ENCODE measurements at regions not wholly inside any gene's neighbourhood (a gene's known extent, or its start where the extent isn't known, plus 50 kb on each side); places are given as distances from the start of the nearest gene placed in this dataset.

GRCh38 chr18:28816155-28816554, 639.2 kb upstream of the CDH2 start:
- TF ChIP-seq, protein P1, sequence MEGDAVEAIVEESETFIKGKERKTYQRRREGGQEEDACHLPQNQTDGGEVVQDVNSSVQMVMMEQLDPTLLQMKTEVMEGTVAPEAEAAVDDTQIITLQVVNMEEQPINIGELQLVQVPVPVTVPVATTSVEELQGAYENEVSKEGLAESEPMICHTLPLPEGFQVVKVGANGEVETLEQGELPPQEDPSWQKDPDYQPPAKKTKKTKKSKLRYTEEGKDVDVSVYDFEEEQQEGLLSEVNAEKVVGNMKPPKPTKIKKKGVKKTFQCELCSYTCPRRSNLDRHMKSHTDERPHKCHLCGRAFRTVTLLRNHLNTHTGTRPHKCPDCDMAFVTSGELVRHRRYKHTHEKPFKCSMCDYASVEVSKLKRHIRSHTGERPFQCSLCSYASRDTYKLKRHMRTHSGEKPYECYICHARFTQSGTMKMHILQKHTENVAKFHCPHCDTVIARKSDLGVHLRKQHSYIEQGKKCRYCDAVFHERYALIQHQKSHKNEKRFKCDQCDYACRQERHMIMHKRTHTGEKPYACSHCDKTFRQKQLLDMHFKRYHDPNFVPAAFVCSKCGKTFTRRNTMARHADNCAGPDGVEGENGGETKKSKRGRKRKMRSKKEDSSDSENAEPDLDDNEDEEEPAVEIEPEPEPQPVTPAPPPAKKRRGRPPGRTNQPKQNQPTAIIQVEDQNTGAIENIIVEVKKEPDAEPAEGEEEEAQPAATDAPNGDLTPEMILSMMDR (IDR thresholded peaks at IDR 0.05; ENCODE audit: borderline replicate concordance, insufficient read depth, low read depth, low read length): no peak
- H3K4me3 ChIP-seq (ENCODE audit: low read depth, low read length): no peak overlapping the region

DNA sequence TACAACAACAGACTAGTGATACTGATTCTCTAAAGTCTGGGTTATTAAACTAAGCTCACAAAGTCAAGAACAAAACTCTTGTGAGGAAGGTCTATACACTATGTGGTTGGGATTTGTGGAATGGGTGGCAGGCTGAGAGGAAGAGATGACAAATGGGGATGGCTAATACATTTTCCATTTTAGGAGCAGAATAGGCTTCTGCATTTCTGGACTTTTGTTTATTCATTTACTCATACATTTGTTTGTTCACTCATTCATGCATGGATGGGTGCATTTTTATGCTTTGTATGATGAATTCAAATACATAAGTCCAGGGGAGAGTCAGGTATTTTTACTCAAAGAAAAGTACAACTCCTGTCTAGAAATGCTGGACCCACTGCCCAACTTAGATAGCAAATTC, 637.4 kb upstream of the CDH2 start:
- H3K4me3 ChIP-seq (ENCODE audit: low read depth, low read length): no peak overlapping the region
- TF ChIP-seq, protein P1 (IDR thresholded peaks at IDR 0.05; ENCODE audit: borderline replicate concordance, insufficient read depth, low read depth, low read length): no peak

DNA sequence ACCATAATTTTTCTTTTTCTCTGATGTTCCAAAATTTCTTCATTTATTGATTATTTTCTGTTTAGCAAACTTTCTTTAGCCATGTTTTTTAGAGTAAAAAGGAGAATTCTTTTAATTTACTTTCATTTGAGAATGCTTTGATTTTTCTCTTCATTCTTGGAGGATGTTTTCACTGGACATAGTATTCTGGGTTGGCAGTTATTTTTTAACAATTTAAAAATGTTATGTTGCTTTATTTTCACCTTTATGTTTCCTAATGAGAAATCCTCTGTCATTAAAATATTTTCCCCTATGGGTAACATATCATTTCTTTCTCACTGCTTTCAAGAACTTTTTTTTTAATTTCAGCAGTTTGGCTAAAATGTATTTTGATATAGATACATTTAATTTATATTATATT, 631.4 kb upstream of the CDH2 start:
- H3K4me3 ChIP-seq (ENCODE audit: low read depth, low read length): no peak overlapping the region
- TF ChIP-seq, protein P1 (IDR thresholded peaks at IDR 0.05; ENCODE audit: borderline replicate concordance, insufficient read depth, low read depth, low read length): no peak

- no peak overlapping the region for H3K4me3 ChIP-seq (ENCODE audit: low read depth, low read length)
- TF ChIP-seq, protein P1 (IDR thresholded peaks at IDR 0.05; ENCODE audit: borderline replicate concordance, insufficient read depth, low read depth, low read length): no peak
Measured at GRCh38 chr18:28805491-28805890, 628.6 kb upstream of the CDH2 start.

DNA sequence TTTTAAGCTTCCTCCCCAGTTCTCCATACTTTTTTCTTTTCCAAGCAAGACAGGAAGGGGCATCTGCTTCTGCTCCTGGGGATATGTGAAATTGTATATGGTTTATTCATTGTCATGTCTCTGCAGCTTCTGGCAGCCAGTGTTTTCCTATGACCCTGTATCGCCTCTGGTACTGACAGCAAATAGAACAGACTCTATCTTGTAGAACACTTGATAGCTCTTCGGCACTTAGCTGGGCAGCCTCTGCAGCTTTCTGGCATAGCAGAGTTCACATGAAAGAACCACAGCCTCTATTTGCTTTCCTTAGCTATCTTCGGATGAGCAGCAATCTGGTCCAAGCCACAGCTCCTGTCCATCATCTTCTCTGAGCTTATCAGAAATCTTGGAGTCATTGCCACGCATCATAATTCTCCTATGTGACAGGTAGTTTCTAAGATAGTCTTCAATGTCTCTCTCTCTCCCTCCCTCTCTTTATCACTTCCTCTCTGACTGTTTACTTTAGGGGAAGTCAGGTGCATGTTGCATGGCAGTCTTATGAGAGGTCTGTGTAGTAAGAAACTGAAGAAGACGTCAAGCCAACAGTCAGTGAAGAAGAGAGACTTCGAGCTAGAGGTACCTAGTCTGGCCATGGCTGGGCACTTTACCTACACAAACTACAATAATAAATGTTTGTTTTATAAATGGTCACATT, 627.7 kb upstream of the CDH2 start:
- TF ChIP-seq, protein P1 (IDR thresholded peaks at IDR 0.05; ENCODE audit: borderline replicate concordance, insufficient read depth, low read depth, low read length): no peak
- H3K4me3 ChIP-seq (ENCODE audit: low read depth, low read length): no peak overlapping the region

- no peak overlapping the region for H3K4me3 ChIP-seq (ENCODE audit: low read depth, low read length)
- TF ChIP-seq, protein P1 (IDR thresholded peaks at IDR 0.05; ENCODE audit: borderline replicate concordance, insufficient read depth, low read depth, low read length): no peak
Measured at GRCh38 chr18:28802546-28802945, 625.6 kb upstream of the CDH2 start.

DNA sequence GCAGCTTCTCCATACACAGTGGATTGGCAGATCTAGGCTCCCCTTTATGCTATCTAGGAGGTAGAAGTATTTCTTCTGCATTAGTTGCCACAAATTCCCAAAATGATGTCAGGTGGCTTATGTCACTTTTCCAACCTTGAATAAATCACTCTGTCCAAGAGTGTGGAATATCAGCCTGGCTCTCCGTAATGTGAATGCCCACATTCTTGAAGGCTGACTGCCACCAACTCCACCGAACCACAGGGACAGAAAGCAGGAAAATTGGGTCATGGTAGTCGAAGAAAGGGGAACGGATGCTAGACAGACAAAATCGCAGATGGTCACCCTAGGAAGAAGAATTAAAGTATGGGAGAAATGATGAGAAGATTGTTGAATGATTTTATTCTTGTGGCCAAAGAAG, 624.9 kb upstream of the CDH2 start:
- TF ChIP-seq, protein P1 (IDR thresholded peaks at IDR 0.05; ENCODE audit: borderline replicate concordance, insufficient read depth, low read depth, low read length): no peak
- H3K4me3 ChIP-seq (ENCODE audit: low read depth, low read length): no peak overlapping the region

All from GM12875 (cell line).